Activated CD8-positive, alpha-beta memory T cell treated with anti-CD3 and anti-CD28 coated beads, Interleukin-2, amount 50 U/mL, for 24 hours (primary cell): ENCODE measurements at regions not wholly inside any gene's neighbourhood (a gene's known extent, or its start where the extent isn't known, plus 50 kb on each side); places are given as distances from the start of the nearest gene placed in this dataset.

Experiments used
- DNase-seq: peaks from one replicate; pipeline ENCODE4 v3.0.0-alpha.2; 2020; ENCODE audit errors: extremely low read depth

DNA sequence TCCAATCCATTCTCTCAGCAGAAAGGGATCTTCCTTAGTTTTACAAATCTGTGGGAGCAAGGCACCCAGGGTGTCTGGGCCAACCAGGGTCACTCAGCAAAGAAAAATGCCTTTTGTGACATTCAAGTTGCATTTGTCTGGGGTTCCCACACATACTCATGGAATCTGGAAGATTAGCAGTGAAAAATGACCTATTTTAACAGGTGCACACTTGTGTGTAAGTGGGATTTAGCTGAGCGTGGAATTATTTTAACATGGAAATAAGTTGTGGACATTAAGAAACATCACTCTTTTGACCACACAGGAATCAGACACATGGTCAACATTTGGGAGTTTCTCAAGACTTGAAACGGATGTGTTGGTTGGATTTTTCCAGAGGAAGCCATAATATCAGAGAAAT lies 234.9 kb downstream of the OPA1 start:
- no peak for DNase-seq

GRCh38 chr3:193828477-193828876 lies 235.5 kb downstream of the OPA1 start:
- DNase-seq = no peak

DNA sequence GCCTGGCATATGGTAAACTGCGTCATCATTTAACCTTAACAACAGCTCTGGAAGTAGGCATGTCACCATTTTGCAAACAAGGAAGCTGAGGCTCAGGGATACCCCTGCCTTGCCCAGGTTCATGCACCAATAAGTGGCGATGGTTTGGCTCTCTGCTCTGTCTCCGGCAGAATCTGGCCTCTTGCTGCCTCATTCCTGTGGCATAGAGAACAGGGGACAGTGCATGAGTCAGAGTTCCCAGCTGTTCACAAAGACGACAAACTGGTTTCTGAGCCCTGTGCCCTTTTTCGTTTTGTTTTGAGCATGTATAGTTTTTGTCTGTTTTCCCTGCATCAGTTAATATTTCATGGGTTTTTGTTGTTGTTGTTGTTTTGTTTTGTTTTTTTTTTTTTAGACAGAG lies 236.8 kb downstream of the OPA1 start:
- DNase-seq = no peak

DNA sequence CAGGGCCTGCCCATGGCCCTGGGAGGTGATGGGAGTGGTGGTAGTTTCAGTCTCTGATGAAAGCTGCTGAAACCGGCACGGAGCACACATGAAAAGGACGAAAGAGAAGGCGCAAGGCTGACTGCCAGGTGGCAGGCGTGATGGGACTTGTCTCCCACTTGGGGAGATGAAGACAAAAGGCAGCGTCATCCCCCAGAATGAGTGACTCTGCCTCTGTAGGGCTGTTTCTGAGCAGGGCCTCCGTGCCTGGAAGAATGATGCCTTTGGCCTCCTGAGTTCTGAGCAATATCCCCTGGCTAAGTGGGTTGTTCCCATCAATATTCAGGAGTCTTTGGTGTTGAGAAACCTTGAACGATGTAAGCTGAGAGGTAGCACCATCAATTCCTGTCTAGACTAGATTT lies 237.8 kb downstream of the OPA1 start:
- no peak for DNase-seq

DNA sequence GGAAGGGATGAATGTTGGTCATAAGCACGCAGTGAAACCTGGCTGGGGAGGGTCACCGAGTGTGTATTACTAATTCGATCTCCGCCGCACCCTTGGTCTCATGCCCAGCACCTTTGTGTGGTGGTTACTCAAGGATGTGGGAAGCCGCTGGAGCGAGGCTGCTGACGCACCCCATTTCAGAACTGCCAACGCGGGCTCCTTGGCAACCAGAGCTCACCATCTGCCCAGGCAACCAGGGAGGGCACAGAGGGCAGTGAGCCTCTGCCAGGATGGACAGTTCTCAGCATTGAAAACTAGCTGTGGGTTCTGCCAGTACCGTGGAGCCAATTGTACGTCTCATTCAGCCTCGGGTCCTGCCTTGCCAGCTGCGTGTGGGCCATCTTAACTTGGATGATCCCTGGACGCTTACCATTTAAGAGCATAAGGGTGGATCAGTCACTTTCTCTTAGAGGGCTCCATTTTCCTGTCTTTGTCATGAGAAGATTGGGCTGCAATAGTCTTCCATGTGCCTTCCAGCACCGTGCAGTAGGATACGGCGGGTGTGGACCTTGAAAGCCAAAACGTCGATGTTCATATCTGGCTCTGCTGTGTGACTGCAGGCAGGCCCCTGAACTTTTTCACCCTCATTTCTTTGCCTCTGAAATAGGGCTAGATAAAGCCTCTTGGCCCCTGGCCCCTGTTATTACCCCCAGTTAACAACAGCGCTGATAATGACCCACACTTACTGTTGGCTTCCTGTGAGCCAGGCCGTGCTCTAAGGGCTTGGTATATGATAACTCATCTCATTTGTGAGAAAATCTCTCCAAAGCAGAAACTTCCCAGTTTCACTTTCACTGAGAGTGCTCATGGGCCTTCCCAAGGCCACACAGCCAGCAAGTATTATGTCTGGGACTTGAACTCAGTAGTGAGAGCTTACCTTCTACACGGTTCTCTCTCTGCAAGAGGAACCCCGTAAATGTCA lies 238.8 kb downstream of the OPA1 start:
- no peak for DNase-seq

DNA sequence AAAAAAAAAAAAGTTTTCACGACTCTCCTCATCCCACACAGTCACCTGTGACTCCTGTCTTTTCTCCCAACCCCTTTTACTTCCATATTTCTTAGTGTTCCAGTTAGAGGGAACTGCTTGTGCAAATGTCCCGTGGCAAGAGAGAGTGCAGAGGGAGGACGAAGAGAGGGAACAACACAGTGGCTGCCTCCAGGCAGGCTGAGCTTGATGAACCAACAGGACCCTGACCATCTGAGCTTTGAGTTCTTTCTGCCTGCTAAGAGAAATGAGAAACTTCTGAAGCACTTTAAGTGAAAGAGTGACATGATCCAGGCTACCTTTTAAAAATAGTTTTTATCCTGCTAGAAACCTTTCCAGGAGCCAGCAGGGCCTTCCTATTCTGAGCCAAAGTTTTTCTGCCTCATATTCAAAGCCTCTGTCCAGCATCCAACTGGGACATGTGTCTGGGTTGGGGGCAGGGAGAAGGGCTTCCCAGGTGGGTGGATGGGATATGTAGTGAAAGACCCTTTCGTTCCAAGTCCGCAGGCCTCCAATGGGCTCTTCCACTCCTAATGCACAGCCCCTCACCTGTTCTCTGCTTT lies 239.9 kb downstream of the OPA1 start:
- no peak for DNase-seq

DNA sequence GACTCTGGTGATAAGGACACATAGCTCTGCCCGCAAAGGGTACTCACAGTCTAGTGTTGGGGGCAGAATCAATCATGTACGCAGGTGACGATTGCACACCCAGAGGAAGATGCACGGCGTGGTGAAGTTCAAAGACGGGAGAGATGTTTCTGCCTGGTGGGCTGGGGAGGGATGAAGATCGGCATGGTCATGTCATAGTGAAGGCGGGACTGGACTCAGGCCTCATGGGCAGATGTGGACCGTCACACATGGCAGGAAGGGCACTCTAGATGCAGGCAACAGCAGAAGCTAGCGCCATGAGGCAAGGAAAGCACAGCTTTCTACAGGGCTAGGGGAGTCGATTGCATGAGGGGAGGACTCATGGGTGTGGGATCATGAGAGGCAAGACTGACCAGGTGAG lies 240.6 kb downstream of the OPA1 start:
- no peak for DNase-seq

DNA sequence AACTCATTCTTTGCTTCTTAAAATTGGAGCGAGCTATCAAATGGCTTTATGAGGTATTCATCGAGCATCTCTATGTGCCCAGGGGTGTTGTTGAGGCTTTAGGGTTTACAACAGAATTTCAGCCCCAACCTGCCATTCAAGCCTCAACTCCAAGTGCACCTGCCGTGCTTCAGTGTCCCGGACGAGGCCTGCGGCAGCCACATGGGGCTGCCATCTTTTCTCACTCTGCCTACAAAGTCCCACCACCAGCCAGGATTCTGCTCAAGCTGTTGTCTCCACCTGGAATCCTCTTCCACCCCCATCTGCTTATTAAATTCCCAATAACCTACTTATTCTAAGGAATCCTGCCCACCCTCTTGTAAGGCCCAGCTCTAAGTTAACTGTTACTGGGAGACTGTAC lies 242.4 kb downstream of the OPA1 start:
- no peak for DNase-seq

- DNase-seq = no peak
These were observed 243.5 kb downstream of the OPA1 start for GRCh38 chr3:193836511-193836910.

DNA sequence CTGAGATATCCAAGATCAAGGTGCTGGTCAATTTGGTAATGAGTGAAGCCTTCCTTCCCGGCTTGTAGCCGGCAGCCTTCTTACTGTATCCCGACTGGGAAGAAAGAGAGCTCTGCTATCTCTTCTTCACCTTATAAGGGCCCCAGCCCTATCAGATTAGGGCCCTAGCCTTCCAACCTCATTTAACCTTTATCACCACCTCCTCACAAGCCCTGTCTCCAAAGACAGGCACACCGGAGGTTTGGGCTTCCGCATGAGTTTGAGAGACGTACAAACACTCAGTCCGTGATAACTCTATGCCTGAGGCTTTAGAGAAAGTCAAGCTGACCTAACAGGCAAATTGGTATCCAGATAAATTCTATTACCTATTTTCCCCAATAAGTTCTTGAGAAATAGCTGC lies 243.9 kb downstream of the OPA1 start:
- DNase-seq = no peak

DNA sequence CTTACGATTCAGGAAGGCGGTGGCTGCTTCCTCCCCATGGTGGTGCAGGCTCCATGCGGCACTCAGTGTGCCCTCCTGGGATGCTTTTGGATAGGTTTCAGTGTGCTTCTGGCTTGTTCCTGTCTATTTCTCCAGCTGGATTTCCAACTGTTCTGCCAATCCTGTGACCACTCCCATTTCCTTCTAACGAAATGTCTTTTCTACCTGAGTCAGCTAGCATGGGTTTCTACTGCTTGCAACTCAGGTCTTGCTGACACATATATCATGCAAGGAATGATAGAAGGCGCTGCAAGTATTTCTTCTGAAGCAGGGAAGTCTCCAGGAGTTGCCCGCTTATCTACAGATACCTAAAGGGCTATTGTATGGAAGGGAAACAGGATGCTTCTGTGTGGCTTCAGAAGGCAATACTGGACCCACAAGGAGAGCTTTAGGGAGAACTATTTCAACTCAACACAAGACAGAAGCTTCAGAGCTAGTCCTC lies 244.4 kb downstream of the OPA1 start:
- DNase-seq = no peak

DNA sequence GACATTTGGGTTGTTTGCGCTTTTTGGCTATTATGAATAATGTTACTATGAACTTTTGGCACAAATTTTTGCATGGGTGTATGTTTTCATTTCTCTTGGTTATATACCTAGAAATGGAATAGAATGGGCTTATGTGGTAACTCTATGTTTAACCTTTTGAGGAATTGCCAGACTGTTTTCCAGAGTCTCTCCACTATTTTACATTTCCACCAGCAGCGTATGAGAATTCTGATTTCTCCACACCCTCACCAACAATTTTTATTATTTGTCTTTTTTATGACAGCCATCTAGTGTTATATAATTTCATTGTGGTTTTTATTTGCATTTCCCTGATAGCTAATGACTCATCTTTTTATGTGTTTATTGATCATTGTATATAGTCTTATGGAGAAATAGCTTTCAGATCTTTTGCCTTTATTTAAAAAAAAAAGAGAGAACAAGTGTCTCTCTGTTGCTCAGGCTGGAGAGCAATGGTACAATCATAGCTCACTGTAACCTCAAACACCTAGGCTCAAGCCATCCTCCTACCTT lies 247.2 kb downstream of the OPA1 start:
- no peak for DNase-seq

- no peak for DNase-seq
These were observed 248.6 kb downstream of the OPA1 start for GRCh38 chr3:193841581-193841980.

GRCh38 chr3:193842029-193842798 lies 249.2 kb downstream of the OPA1 start:
- DNase-seq = no peak

DNA sequence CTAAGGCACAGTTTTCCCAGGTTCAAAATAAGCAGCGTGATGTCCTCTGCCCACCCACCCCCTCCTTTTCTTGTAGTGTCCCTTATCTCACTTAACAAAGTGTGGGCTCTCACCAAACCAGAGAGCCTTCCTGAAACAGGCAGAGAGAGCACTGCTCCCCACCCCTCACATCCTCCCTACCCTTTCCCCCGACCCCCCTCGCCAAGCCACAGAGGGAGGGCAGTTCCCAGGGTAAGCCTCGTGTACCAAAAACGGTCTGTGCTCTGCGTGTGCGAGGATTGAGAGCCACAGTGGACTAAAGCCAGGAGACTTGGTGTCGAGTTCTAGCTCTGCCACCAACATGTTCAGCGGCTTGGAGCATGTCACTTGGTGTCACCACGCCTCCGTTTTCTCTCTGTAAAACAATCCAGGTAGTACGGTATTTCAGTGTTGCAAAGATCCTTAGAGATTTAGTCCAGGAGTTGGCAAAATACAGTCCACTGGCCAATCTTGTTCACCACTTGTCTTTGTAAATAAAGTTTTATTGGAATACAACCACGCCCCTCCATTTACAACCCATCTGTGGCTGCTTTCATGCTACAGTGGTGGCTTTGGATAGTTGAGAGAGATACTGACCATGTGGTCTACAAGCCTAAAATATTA lies 249.9 kb downstream of the OPA1 start:
- DNase-seq = no peak

GRCh38 chr3:193843474-193844301 lies 250.7 kb downstream of the OPA1 start:
- DNase-seq = no peak

GRCh38 chr3:193844472-193844871 lies 251.5 kb downstream of the OPA1 start:
- DNase-seq = no peak

- no peak for DNase-seq
These were observed 252.1 kb downstream of the OPA1 start for GRCh38 chr3:193845144-193845543.

DNA sequence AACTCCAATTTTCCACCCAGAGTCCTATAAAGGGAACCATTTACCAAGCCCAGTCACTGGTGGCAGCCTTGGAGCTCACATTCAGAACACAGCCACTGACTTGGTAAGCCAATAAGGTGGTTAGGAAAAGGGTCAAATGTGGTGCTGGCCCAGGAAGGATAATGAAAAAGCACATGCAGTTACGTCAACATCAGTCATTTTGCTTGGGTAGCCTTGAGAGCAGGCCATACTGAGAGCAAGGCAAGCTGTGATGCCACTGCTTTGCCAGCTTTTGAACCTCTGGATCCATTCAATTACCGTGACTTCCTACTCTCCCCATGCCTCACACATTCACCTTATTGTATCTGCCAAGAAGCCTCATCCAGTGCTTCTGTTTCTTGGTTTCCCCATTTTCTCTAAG lies 253.6 kb downstream of the OPA1 start:
- DNase-seq = no peak

- DNase-seq = no peak
These were observed 254.4 kb downstream of the OPA1 start for GRCh38 chr3:193847402-193847801.

DNA sequence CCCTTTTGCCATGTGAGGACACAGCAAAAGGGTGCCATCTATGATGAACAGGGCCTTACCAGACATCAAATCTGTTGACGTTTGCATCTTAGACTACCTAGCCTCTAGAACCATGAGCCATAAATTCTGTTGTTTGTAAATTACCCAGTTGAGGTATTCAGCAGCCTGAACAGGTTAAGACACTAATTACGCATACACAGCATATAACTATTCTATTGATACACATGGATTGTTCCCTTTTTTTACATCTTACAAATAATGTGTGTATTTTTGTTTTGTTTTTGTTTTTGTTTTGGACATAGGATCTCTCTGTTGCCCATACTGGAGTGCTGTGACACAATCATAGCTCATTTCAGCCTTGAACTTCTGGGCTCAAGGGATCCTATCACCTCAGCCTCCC lies 255.5 kb downstream of the OPA1 start:
- no peak for DNase-seq
